ENCODE measurements at regions not wholly inside any gene's neighbourhood (a gene's known extent, or its start where the extent isn't known, plus 50 kb on each side); places are given as distances from the start of the nearest gene placed in this dataset.
"Not testable (repeated sequence)": the region's sequence is repeated elsewhere in the genome, so short reads cannot be mapped to it uniquely, and the experiment has no call there.

- no peak for DNase-seq
Measured at GRCh38 chr5:87781976-87782375, 369.2 kb upstream of the CCNH start.

GRCh38 chr5:87780831-87781760, 368.4 kb upstream of the CCNH start:
- DNase-seq, result peak; percentile 66

- DNase-seq, result no peak
Measured at GRCh38 chr5:87778876-87779275, 366.1 kb upstream of the CCNH start.

- DNase-seq, result no peak
Measured at GRCh38 chr5:87777877-87778276, 365.1 kb upstream of the CCNH start.

- no peak for DNase-seq
Measured at GRCh38 chr5:87776785-87777184, 364.1 kb upstream of the CCNH start.

GRCh38 chr5:87776302-87776701, 363.6 kb upstream of the CCNH start:
- not testable (repeated sequence) for DNase-seq

GRCh38 chr5:87775228-87775627, 362.5 kb upstream of the CCNH start:
- no peak for DNase-seq

- no peak for DNase-seq
Measured at GRCh38 chr5:87774804-87775203, 362.1 kb upstream of the CCNH start.

- no peak for DNase-seq
Measured at GRCh38 chr5:87770601-87771121, 357.9 kb upstream of the CCNH start.

GRCh38 chr5:87770016-87770570, 357.4 kb upstream of the CCNH start:
- DNase-seq, result no peak

GRCh38 chr5:87769157-87769556, 356.4 kb upstream of the CCNH start:
- DNase-seq, result no peak

GRCh38 chr5:87768190-87768589, 355.5 kb upstream of the CCNH start:
- DNase-seq, result no peak

- DNase-seq, result no peak
Measured at GRCh38 chr5:87765009-87765408, 352.3 kb upstream of the CCNH start.

- DNase-seq, result no peak
Measured at GRCh38 chr5:87762631-87763030, 349.9 kb upstream of the CCNH start.

- no peak for DNase-seq
Measured at GRCh38 chr5:87756951-87757350, 344.2 kb upstream of the CCNH start.

- DNase-seq, result no peak
Measured at GRCh38 chr5:87755360-87755759, 342.6 kb upstream of the CCNH start.

GRCh38 chr5:87754009-87754757, 341.5 kb upstream of the CCNH start:
- no peak for DNase-seq

GRCh38 chr5:87752362-87752761, 339.6 kb upstream of the CCNH start:
- DNase-seq, result no peak

- no peak for DNase-seq
Measured at GRCh38 chr5:87751824-87752223, 339.1 kb upstream of the CCNH start.

- no peak for DNase-seq
Measured at GRCh38 chr5:87746891-87747377, 334.2 kb upstream of the CCNH start.

- DNase-seq, result no peak
Measured at GRCh38 chr5:87746341-87746740, 333.6 kb upstream of the CCNH start.

GRCh38 chr5:87741881-87742280, 329.2 kb upstream of the CCNH start:
- DNase-seq, result no peak

- DNase-seq, result no peak
Measured at GRCh38 chr5:87735923-87736322, 323.2 kb upstream of the CCNH start.

Measured in NCI-H1694 (cell line).